HG02884 (cell line): ENCODE measurements at regions not wholly inside any gene's neighbourhood (a gene's known extent, or its start where the extent isn't known, plus 50 kb on each side); places are given as distances from the start of the nearest gene placed in this dataset.

Experiments used
- ATAC-seq: cut with Tn5 transposase; IDR thresholded peaks from one replicate; pipeline ENCODE4 v1.9.1; 2021; ENCODE audit warnings: mild to moderate bottlenecking, moderate library complexity; ENCODE audit not compliant: unreplicated experiment

DNA sequence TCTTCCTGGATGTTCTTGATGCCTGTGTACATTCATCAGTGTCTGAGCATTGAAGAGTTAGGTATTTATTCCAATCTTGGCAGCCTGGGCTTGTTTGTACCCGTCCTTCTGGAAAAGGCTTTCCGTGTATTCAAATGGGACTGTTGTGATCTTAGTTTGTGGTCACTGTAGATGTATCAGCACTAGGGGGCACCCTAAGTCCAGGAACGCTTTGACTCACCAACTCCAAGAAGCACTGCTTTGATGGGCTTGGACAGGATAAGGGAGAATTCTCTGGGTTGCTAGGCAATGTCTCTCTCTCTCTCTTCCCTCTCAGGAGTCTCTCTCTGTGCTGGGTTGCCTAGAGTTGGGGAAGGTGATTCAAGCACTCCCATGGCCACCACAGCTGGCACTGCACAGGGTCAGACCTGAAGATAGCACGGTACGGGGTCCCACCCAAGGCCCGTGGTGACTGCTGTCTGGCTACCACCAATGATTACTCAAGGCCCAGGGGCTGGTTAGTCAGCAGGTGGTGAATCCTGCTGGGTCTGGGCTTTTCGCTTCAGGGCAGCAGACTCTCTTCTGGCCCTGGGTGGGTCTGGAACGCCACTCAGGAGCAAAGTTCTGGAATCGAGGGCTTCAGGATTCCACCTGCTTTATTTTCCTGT is 211.1 kb upstream of the RGS6 start:
- no peak for ATAC-seq

DNA sequence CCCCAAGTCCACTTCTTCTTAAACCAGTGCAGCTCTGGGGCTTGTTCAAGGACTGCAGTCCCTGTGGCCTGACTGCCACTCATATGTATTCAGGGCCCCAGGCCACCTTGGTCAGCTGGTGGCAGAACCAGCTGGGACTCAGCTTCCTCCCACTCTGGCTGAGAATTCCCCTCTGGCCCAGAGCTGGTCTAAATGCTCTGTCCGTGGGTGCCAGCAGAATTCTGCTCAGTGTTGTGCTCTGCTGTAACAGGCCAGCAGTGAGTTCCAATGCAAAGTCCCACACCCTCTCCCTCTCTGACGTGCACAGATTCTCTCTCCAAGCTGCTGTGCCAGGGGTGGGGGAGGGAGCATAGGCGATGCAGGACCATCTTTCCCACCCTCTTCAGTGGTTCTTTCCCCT is 210.4 kb upstream of the RGS6 start:
- no peak for ATAC-seq

- no peak for ATAC-seq
These were observed 209.3 kb upstream of the RGS6 start for GRCh38 chr14:71722885-71723284.

DNA sequence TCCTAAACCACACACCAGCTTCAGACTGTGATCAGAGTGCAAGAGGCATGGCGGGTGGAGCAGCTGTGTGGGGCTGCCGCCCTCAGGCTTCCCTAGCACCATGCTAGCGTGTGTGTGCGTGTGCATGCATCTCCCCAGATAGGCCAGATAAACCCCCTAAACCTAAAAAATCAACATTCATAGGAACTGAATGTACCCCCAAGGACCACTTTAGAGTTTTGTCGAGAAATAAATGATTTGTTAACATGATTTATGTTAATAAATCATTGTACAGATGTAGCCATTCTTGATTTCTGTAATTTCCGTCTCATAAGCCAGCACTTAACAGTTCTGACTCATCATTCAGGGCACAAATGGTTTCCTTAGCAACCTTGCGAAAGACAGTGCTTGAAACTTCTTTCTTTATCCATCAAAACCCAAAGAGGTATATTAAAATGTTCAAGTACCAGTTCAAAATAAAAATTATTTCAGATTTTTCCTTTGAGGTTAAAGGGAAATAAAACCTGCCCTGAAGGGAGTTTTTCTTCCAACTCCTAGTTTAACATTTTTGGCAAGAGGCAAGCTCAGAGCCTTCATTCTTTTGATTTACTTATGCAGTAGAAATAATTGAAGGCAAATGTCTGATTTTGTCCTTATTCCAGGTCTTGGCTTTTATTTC is 206.2 kb upstream of the RGS6 start:
- ATAC-seq: no peak

GRCh38 chr14:71726580-71727021 is 205.6 kb upstream of the RGS6 start:
- no peak for ATAC-seq

- ATAC-seq: no peak
These were observed 203.8 kb upstream of the RGS6 start for GRCh38 chr14:71728386-71728785.

GRCh38 chr14:71729596-71729995 is 202.6 kb upstream of the RGS6 start:
- ATAC-seq: no peak

DNA sequence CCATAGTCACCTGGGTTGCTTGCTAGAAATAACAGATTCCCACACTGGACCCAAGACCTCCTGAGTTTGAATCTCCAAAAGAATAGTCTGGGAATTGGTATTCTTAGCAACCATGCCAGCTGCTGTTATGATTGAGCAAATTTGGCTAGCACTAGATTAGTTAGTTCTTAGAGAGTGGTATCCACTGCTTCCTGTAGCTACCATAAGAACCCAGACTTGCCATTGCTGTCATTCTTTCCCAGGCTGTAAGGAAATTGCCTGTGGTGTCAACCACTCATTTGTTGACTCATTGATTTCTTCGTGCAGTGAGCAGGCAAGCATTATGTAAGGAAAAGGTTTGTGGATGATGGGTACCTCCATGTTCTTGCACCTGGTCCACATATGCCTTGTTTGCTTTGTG is 201.8 kb upstream of the RGS6 start:
- no peak for ATAC-seq

DNA sequence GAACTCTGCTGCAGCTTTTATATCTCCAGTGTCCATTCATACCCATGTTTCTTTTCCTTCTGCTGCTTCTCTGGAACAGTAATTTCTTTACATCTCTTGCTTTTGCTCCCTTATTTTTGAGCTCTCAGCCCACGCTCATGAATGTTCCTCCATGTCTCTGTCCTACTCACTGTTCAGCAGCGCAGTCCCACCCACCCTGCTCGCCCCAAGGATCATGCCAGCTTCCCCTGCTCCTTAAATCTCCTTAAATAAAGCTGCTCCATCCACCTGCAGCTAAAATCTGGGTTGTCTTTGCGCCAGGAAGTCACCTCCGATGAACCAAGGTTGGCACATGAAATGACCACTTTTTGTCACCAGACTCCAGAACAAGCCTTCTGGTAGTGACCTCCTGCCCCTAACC is 201.1 kb upstream of the RGS6 start:
- no peak for ATAC-seq

DNA sequence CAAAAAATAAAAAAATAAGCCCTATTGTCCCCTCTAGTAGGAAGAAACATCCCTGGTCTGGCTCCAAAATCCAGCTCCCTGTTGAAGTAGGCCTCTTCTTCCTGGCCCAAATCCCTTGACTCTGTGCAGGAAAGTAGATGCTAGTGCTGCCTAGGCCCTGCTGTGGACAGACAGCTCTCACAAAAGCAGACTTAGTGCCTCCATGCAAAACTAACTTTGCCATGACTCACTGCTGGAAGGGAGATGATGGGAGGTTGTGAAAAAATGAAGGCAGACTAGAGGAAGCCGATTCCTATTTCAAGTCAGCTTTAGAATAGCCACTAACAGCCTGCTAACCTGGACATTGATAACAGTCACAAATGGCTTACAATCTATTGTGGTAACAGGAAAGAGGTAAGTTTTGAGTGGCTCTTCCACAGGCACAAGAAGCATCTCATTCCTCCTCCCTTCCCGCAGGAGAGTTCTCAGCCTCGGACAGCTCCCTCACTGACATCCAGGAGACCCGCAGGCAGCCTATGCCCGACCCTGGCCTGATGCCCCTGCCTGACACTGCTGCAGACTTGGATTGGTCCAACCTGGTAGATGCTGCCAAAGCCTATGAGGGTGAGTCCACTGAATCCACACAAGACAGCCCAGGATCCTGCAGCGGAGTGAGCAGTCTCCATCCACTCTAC is 198.9 kb upstream of the RGS6 start:
- no peak for ATAC-seq

DNA sequence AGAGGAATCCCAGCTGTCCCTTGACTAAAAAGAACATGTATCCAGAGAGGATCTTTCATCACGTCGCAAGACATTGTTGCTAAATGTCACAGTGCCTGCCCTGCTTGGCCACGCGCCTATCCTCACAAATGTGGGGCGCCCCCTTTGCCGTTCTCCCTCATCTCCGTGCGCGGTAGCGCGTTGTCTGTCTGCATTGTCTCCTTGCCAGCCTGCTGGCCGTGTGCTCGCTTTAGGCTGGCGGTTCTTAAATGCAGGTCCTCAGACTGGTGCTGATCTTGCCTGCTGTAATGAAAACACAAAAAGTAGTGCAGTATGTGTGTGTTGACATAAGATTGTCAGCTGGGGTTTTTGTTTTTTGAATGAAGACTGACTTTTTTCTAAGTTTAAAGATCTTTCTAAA is 198.2 kb upstream of the RGS6 start:
- no peak for ATAC-seq

DNA sequence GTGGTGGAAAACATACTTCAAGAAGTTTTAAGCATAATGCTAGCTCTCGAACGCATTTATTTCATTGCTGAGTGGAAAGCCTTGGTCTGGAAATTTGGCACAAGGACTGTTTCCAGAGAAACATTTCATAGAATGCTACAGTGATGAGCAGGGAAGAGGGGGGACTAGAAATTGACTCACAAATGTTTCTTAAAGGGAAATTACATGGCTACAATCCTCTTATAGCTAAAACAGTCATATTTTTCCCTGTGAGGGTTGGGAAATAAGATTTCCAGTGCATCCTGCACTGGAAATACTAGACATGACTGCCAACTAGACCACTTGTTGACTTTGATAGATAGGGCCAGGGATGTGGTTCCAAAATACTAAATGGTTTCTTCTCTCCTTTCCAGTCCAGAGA is 197.3 kb upstream of the RGS6 start:
- ATAC-seq: no peak

GRCh38 chr14:71737760-71738159 is 194.5 kb upstream of the RGS6 start:
- ATAC-seq: no peak

DNA sequence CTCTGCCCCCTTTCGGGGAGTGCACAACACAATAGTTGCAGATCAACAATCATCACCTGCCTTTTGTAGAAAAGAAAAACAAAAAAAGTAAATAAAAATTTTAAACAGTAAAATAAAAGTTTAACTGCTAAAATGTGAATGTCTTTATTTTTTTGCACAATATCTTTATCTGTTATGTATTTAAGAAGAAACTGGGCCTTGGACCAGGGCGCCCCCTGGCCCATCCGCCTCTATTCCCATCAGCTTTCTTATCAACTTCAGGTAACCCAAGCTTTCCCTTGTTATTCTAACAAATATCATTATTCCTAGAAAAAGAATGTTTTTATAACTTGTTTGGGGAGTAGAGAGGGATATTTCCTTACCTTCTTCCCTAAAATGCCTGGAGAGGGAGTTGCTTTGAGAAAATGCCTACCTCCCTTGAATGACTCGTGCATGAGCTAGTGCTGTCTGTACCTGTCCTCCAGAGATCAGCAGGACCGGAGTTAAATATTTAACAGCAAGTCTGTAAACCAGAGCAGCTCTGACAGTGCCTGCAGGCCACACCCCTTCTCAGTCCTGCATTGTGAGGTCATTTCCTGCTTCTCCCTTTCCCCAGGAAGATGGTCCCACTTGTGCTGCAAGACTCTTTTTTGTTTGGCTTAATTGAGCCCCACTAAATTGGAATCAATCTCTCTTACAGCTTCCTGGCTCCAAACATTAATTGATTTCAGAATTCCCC is 192.8 kb upstream of the RGS6 start:
- ATAC-seq: no peak

GRCh38 chr14:71741241-71741640 is 191.0 kb upstream of the RGS6 start:
- no peak for ATAC-seq

- no peak for ATAC-seq
These were observed 189.7 kb upstream of the RGS6 start for GRCh38 chr14:71742485-71742884.

DNA sequence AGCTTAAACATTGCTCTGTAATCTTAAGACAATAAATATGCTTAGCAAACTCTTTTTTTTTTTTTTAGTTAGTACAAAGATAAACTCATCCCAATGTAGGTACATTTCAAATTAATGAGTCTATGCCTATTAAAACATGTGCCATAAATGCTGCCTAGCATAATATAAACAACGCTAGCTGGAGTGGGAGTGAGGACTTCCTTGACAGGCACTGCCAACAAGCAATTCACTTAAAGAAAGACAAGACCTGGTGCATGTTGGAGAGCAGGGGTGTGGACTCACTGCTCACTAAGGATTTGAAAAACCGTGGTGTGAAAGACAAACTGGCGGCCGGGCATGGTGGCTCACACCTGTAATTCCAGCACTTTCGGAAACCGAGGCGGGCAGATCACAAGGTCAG is 187.2 kb upstream of the RGS6 start:
- no peak for ATAC-seq

DNA sequence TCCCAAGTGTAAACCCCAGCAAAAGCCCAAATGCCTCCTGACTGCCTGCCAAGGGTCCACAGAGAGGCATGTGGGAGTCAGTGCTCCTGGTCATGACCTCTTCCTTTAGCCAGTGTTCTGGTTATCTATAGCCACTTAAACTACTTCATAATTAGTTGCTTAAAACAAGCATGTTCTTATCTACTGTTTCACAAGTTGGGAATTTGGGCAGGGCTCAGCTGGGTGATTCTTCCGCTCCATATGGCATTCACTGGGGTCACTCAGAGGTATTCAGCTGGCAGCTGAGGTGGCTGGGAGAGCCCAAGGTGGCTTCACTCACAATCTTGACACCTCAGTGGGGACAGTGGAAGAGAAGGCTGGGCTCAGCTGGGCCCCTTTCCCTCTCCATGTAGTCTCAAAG is 184.0 kb upstream of the RGS6 start:
- ATAC-seq: no peak

GRCh38 chr14:71749613-71750238 is 182.5 kb upstream of the RGS6 start:
- no peak for ATAC-seq

DNA sequence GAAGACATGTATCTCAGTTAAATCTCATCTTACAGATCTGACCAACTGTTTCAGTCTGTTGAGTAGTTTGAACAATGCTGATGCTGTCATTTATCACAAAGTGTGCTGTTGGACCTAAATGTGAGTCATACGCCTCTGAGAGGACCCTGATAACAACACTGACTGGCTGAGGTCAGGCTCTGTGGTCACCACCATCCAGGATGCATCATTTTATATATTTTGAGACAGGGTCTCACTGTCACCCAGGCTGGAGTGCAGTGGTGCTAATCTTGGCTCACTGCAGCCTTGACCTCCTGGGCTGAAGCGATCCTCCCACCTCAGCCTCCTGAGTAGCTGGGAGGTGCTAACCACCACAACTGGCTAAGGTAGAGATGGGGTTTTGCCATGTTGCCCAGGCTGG is 181.0 kb upstream of the RGS6 start:
- no peak for ATAC-seq

- no peak for ATAC-seq
These were observed 180.0 kb upstream of the RGS6 start for GRCh38 chr14:71752111-71752738.
